Activated CD8-positive, alpha-beta memory T cell treated with anti-CD3 and anti-CD28 coated beads for 24 hours (primary cell): ENCODE measurements at regions not wholly inside any gene's neighbourhood (a gene's known extent, or its start where the extent isn't known, plus 50 kb on each side); places are given as distances from the start of the nearest gene placed in this dataset.

Experiments
- DNase-seq: peaks from one replicate; pipeline ENCODE4 v3.0.0-alpha.2; 2020

- no peak for DNase-seq
Observed at GRCh38 chr9:109953300-109953699, 173.3 kb downstream of the PALM2AKAP2 start.

- DNase-seq: no peak
Observed at GRCh38 chr9:109953813-109954497, 174.0 kb downstream of the PALM2AKAP2 start.

- DNase-seq: no peak
Observed at GRCh38 chr9:109956717-109957440, 176.9 kb downstream of the PALM2AKAP2 start.

GRCh38 chr9:109959679-109960078, 179.7 kb downstream of the PALM2AKAP2 start:
- no peak for DNase-seq

GRCh38 chr9:109961626-109962025, 181.6 kb downstream of the PALM2AKAP2 start:
- DNase-seq: no peak

- no peak for DNase-seq
Observed at GRCh38 chr9:109962215-109962614, 182.2 kb downstream of the PALM2AKAP2 start.

GRCh38 chr9:109963079-109963478, 183.1 kb downstream of the PALM2AKAP2 start:
- DNase-seq: no peak

- DNase-seq: no peak
Observed at GRCh38 chr9:109966643-109967368, 186.8 kb downstream of the PALM2AKAP2 start.

GRCh38 chr9:109967651-109968642, 187.9 kb downstream of the PALM2AKAP2 start:
- DNase-seq: no peak

GRCh38 chr9:109969011-109969410, 189.0 kb downstream of the PALM2AKAP2 start:
- no peak for DNase-seq

GRCh38 chr9:109969573-109970237, 189.7 kb downstream of the PALM2AKAP2 start:
- no peak for DNase-seq

- no peak for DNase-seq
Observed at GRCh38 chr9:109971226-109971625, 191.2 kb downstream of the PALM2AKAP2 start.

GRCh38 chr9:109972026-109972882, 192.3 kb downstream of the PALM2AKAP2 start:
- DNase-seq: no peak

GRCh38 chr9:109973336-109973735, 193.3 kb downstream of the PALM2AKAP2 start:
- DNase-seq: no peak

- DNase-seq: no peak
Observed at GRCh38 chr9:109974143-109974917, 194.3 kb downstream of the PALM2AKAP2 start.

- no peak for DNase-seq
Observed at GRCh38 chr9:109974918-109975276, 194.9 kb downstream of the PALM2AKAP2 start.

GRCh38 chr9:109975574-109976295, 195.7 kb downstream of the PALM2AKAP2 start:
- no peak for DNase-seq

GRCh38 chr9:109976303-109976702, 196.3 kb downstream of the PALM2AKAP2 start:
- DNase-seq: no peak

GRCh38 chr9:109977521-109977920, 197.5 kb downstream of the PALM2AKAP2 start:
- no peak for DNase-seq

- DNase-seq: no peak
Observed at GRCh38 chr9:109981091-109981490, 201.1 kb downstream of the PALM2AKAP2 start.
